Peyer's patch (tissue), 4 donors: ENCODE measurements at regions not wholly inside any gene's neighbourhood (a gene's known extent, or its start where the extent isn't known, plus 50 kb on each side); places are given as distances from the start of the nearest gene placed in this dataset.

Experiments
- CTCF ChIP-seq, 6 experiments: fragments of 450-650 bp in 4 of 6; fragments of 200-600 bp in 2 of 6; sonication (generic) in 1 of 6; IDR thresholded peaks; one replicate each; pipeline ENCODE4 v1.5.1; 2017 to 2019; ENCODE audit warnings: antibody characterized with exemption in 6 of 6, mild to moderate bottlenecking in 3 of 6, moderate library complexity in 1 of 6
- POLR2A ChIP-seq, 2 donors: fragments of 450-650 bp; IDR thresholded peaks; one replicate each; pipeline ENCODE4 v1.5.1; 2017; ENCODE audit warnings: antibody characterized with exemption in 2 of 2, mild to moderate bottlenecking in 2 of 2, moderate library complexity in 2 of 2

GRCh38 chr2:118761771-118762170 lies 85.7 kb downstream of the EN1 start:
- no peak for TF ChIP-seq POLR2A (IDR thresholded peaks at IDR 0.05)
- TF ChIP-seq CTCF (IDR thresholded peaks at IDR 0.05): no peak
